PC-9 (cell line): ENCODE measurements at regions not wholly inside any gene's neighbourhood (a gene's known extent, or its start where the extent isn't known, plus 50 kb on each side); places are given as distances from the start of the nearest gene placed in this dataset.

Experiments
- BruUV-seq: library from RNA; stranded (reverse); fragments of 400-500 nt; replicated peaks from 2 replicates; lab custom pipeline; 2021; lab: Mats Ljungman, UMichigan
- CTCF ChIA-PET: fragments of 300-600 bp; sonication (Branson Sonifier 250); formaldehyde crosslinking; loops from one replicate; lab custom pipeline; 2022; ENCODE audit warnings: antibody characterized with exemption; lab: Charles Lee
- POLR2A ChIA-PET: fragments of 300-600 bp; sonication (Branson Sonifier 250); formaldehyde crosslinking; loops from one replicate; lab custom pipeline; 2022; ENCODE audit warnings: antibody characterized with exemption; ENCODE audit not compliant: unreplicated experiment; lab: Charles Lee
- DNase-seq, 2 experiments: peaks; one replicate each; pipeline versions ENCODE4 v3.0.0 to v3.0.0-alpha.2; 2015 to 2022; ENCODE audit warnings: mixed read lengths in 1 of 2
- H2AFZ ChIP-seq: fragments of 200-600 bp; sonication (generic); 2 replicates; pipeline ENCODE4 v1.8.1; 2017; ENCODE audit warnings: antibody characterized with exemption
- H3F3A ChIP-seq: fragments of 200-600 bp; sonication (generic); 2 replicates; pipeline ENCODE4 v1.8.1; 2017; ENCODE audit warnings: antibody characterized with exemption, mild to moderate bottlenecking, low read depth; ENCODE audit not compliant: insufficient read depth
- H3K27ac ChIP-seq: fragments of 200-600 bp; sonication (generic); 2 replicates; pipeline ENCODE4 v1.6.1; 2016; ENCODE audit warnings: mixed run types
- H3K27me3 ChIP-seq: fragments of 200-600 bp; sonication (generic); 2 replicates; pipeline ENCODE4 v1.6.1; 2016; ENCODE audit warnings: low read depth, mixed run types; ENCODE audit not compliant: insufficient read depth
- H3K36me3 ChIP-seq: fragments of 200-600 bp; sonication (generic); 2 replicates; pipeline ENCODE4 v1.6.1; 2016; ENCODE audit warnings: low read depth, mixed run types
- H3K4me1 ChIP-seq: fragments of 200-600 bp; sonication (generic); replicated peaks from 2 replicates; pipeline ENCODE4 v1.6.1; 2016; ENCODE audit warnings: mixed run types; ENCODE audit not compliant: insufficient read depth
- H3K4me2 ChIP-seq: fragments of 200-600 bp; sonication (generic); 2 replicates; pipeline ENCODE4 v1.6.1; 2017; ENCODE audit warnings: mixed run types
- H3K4me3 ChIP-seq: fragments of 200-600 bp; sonication (generic); 2 replicates; pipeline ENCODE4 v1.6.1; 2016; ENCODE audit warnings: mixed run types
- H3K79me2 ChIP-seq: fragments of 200-600 bp; sonication (generic); 2 replicates; pipeline ENCODE4 v1.6.1; 2017; ENCODE audit warnings: low read depth, mixed run types
- H3K9me2 ChIP-seq: fragments of 200-600 bp; sonication (generic); 2 replicates; pipeline ENCODE4 v1.8.1; 2017; ENCODE audit warnings: mild to moderate bottlenecking; ENCODE audit not compliant: insufficient read depth
- H3K9me3 ChIP-seq: fragments of 200-600 bp; sonication (generic); 2 replicates; pipeline ENCODE4 v1.8.1; 2016; ENCODE audit warnings: low read depth; ENCODE audit not compliant: insufficient read depth
- H4K20me1 ChIP-seq: fragments of 200-600 bp; sonication (generic); 2 replicates; pipeline ENCODE4 v1.8.1; 2017; ENCODE audit not compliant: insufficient read depth
- CTCF ChIP-seq: fragments of 200-600 bp; sonication (generic); conservative IDR thresholded peaks from 2 replicates; pipeline ENCODE4 v1.6.1; 2017; ENCODE audit warnings: mixed run types, antibody characterized with exemption, mild to moderate bottlenecking, moderate library complexity
- EZH2 ChIP-seq: fragments of 200-600 bp; sonication (generic); IDR thresholded peaks from 2 replicates; pipeline ENCODE4 v1.8.0; 2017; ENCODE audit warnings: antibody characterized with exemption, low read depth
- intact Hi-C: fragments of 100-400 bp; cut with micrococcal nuclease; formaldehyde crosslinking; loops from one replicate; pipeline ENCODE4 v1.10.0; 2022; ENCODE audit not compliant: unreplicated experiment

GRCh38 chr14:101464310-101464983, 96.8 kb upstream of the DIO3 start:
- Histone ChIP-seq H3K4me3 (no peak overlapping the region), H4K20me1 (no peaks in the 10 kb centered on the region), H3K9me2 (no peaks in the 10 kb centered on the region), H2AFZ (no peak overlapping the region), H3K27me3 (no peaks in the 10 kb centered on the region), H3F3A (peaks cover 9% of the 10 kb centered on the region; the same call in 1 of the 2 replicates), H3K9me3 (no peaks in the 10 kb centered on the region), H3K27ac (no peak overlapping the region), H3K4me2 (no peak overlapping the region), H3K4me1 (peaks cover 9% of the 10 kb centered on the region; the same call in 1 of the 2 replicates), H3K36me3 (peaks cover under 1% of the 10 kb centered on the region; the same call in 1 of the 2 replicates), H3K79me2 (no peaks in the 10 kb centered on the region)
- TF ChIP-seq CTCF (no peak), EZH2 (no peak)
- no peak for DNase-seq
- ChIA-PET POLR2A (no interaction called here), CTCF (no interaction called here)
- no TSS peak for BruUV-seq
- intact Hi-C loops: no loop called here

GRCh38 chr14:101464984-101465794, 96.1 kb upstream of the DIO3 start:
- H3K27me3 ChIP-seq: no peaks in the 10 kb centered on the region
- H2AFZ ChIP-seq: no peak overlapping the region
- ChIA-PET POLR2A (no interaction called here), CTCF (no interaction called here)
- no peaks in the 10 kb centered on the region for H3K9me2 ChIP-seq
- H3K36me3 ChIP-seq: peaks cover 6% of the 10 kb centered on the region; the same call in 1 of the 2 replicates
- H3K4me2 ChIP-seq: no peak overlapping the region
- H3K4me3 ChIP-seq: no peak overlapping the region
- H3K79me2 ChIP-seq: no peaks in the 10 kb centered on the region
- peaks cover 9% of the 10 kb centered on the region; the same call in 1 of the 2 replicates for H3K4me1 ChIP-seq
- DNase-seq: no peak
- H3K9me3 ChIP-seq: no peaks in the 10 kb centered on the region
- intact Hi-C loops: no loop called here
- BruUV-seq: no TSS peak
- no peak for TF ChIP-seq CTCF
- no peak for TF ChIP-seq EZH2
- no peak overlapping the region for H3K27ac ChIP-seq
- no peaks in the 10 kb centered on the region for H4K20me1 ChIP-seq
- H3F3A ChIP-seq: 0 out of 2 replicates have a peak, but pooled peaks cover 9% of the 10 kb centered on the region

GRCh38 chr14:101465795-101466448, 95.4 kb upstream of the DIO3 start:
- 0 out of 2 replicates have a peak, but pooled peaks cover 9% of the 10 kb centered on the region for H3F3A ChIP-seq
- no peaks in the 10 kb centered on the region for H3K9me3 ChIP-seq
- no peak for DNase-seq
- no peak overlapping the region for H2AFZ ChIP-seq
- H3K27me3 ChIP-seq: no peaks in the 10 kb centered on the region
- peaks cover 9% of the 10 kb centered on the region; the same call in 1 of the 2 replicates for H3K4me1 ChIP-seq
- TF ChIP-seq EZH2: no peak
- no peak for TF ChIP-seq CTCF
- no peaks in the 10 kb centered on the region for H3K9me2 ChIP-seq
- no peak overlapping the region for H3K4me3 ChIP-seq
- no TSS peak for BruUV-seq
- ChIA-PET POLR2A (no interaction called here), CTCF (no interaction called here)
- H3K27ac ChIP-seq: no peak overlapping the region
- intact Hi-C loops: no loop called here
- no peaks in the 10 kb centered on the region for H4K20me1 ChIP-seq
- H3K36me3 ChIP-seq: peaks cover 6% of the 10 kb centered on the region; the same call in 1 of the 2 replicates
- H3K79me2 ChIP-seq: no peaks in the 10 kb centered on the region
- H3K4me2 ChIP-seq: no peak overlapping the region
